SK-N-SH (cell line): ENCODE measurements at regions not wholly inside any gene's neighbourhood (a gene's known extent, or its start where the extent isn't known, plus 50 kb on each side); places are given as distances from the start of the nearest gene placed in this dataset.

ENCODE experiments used
- CTCF ChIA-PET: fragments of 300-600, 350-600 bp; formaldehyde crosslinking; extraction: SDS; loops from one replicate; lab custom pipeline; 2021; lab: Yijun Ruan, JAX
- POLR2A ChIA-PET: fragments of 350-600 bp; sonication (Branson Sonifier 250); formaldehyde crosslinking; extraction: SDS; loops from one replicate; lab custom pipeline; 2020; ENCODE audit warnings: antibody characterized with exemption, inconsistent platforms; lab: Yijun Ruan, JAX
- DNase-seq: peaks from one replicate; pipeline ENCODE4 v3.0.0; 2012
- H2AFZ ChIP-seq: fragments of 200-600 bp; sonication (generic); 2 replicates; pipeline ENCODE4 v1.8.1; 2016; ENCODE audit warnings: antibody characterized with exemption, mild to moderate bottlenecking, low read depth
- H3F3A ChIP-seq: fragments of 200-600 bp; sonication (generic); replicated peaks from 2 replicates; pipeline ENCODE3; 2016; ENCODE audit warnings: antibody characterized with exemption, mild to moderate bottlenecking; ENCODE audit not compliant: insufficient read depth
- H3K27ac ChIP-seq, 2 experiments: fragments of 200-500 bp in 1 of 2; fragments of 200-600 bp in 1 of 2; sonication (Bioruptor generic) in 1 of 2; sonication (generic), shearing (Covaris generic) in 1 of 2; 2 replicates each; pipeline versions ENCODE4 v1.5.1 to v1.6.1; 2014 to 2016; ENCODE audit warnings: low read depth in 2 of 2, inconsistent platforms in 1 of 2, low read length in 1 of 2, mild to moderate bottlenecking in 1 of 2, mixed read lengths in 1 of 2
- H3K27me3 ChIP-seq: fragments of 200-600 bp; sonication (generic), shearing (Covaris generic); 2 replicates; pipeline ENCODE4 v1.6.1; 2016; ENCODE audit warnings: mixed run types; ENCODE audit not compliant: insufficient read depth
- H3K36me3 ChIP-seq, 2 experiments: fragments of 200-500 bp in 1 of 2; fragments of 200-600 bp in 1 of 2; sonication (Bioruptor generic) in 1 of 2; sonication (generic) in 1 of 2; replicated peaks in 1 of 2; 2 replicates each; pipeline versions ENCODE3 to v1.5.1; 2014 to 2016; ENCODE audit warnings: low read length in 1 of 2, mild to moderate bottlenecking in 1 of 2; ENCODE audit not compliant: insufficient read depth in 2 of 2, control insufficient read depth in 1 of 2
- H3K4me1 ChIP-seq, 2 experiments: fragments of 200-500 bp in 1 of 2; fragments of 200-600 bp in 1 of 2; sonication (Bioruptor generic) in 1 of 2; sonication (generic), shearing (Covaris generic) in 1 of 2; 2 replicates each; pipeline versions ENCODE4 v1.5.1 to v1.6.1; 2014 to 2016; ENCODE audit warnings: low read depth in 1 of 2, low read length in 1 of 2, mixed run types in 1 of 2; ENCODE audit not compliant: insufficient read depth in 2 of 2, control insufficient read depth in 1 of 2
- H3K4me2 ChIP-seq: fragments of 200-600 bp; sonication (generic), shearing (Covaris generic); 2 replicates; pipeline ENCODE4 v1.6.1; 2017; ENCODE audit warnings: mixed run types
- H3K4me3 ChIP-seq, 2 experiments: fragments of 200-500 bp in 1 of 2; fragments of 200-600 bp in 1 of 2; sonication (Bioruptor generic) in 1 of 2; sonication (generic), shearing (Covaris generic) in 1 of 2; 2 replicates each; pipeline versions ENCODE4 v1.5.1 to v1.8.1; 2014 to 2016; ENCODE audit warnings: low read depth in 2 of 2, inconsistent platforms in 1 of 2, low read length in 1 of 2, mild to moderate bottlenecking in 1 of 2, mixed read lengths in 1 of 2, moderate library complexity in 1 of 2
- H3K79me2 ChIP-seq: fragments of 200-600 bp; sonication (generic); 2 replicates; pipeline ENCODE4 v1.8.1; 2017; ENCODE audit warnings: mild to moderate bottlenecking; ENCODE audit not compliant: insufficient read depth
- H3K9ac ChIP-seq: fragments of 200-600 bp; sonication (generic); 2 replicates; pipeline ENCODE4 v1.6.1; 2017; ENCODE audit warnings: mixed run types
- H3K9me2 ChIP-seq: fragments of 200-600 bp; sonication (generic); 2 replicates; pipeline ENCODE4 v1.6.1; 2017; ENCODE audit warnings: mixed run types
- H3K9me3 ChIP-seq: fragments of 200-600 bp; sonication (generic); 2 replicates; pipeline ENCODE4 v1.6.1; 2017; ENCODE audit warnings: mixed run types, mild to moderate bottlenecking, moderate library complexity
- H4K20me1 ChIP-seq: fragments of 200-600 bp; sonication (generic); 2 replicates; pipeline ENCODE4 v1.6.1; 2017; ENCODE audit warnings: mild to moderate bottlenecking, mixed run types; ENCODE audit not compliant: insufficient read depth
- IRF3 ChIP-seq: fragments of 150-350 bp; IDR thresholded peaks from 2 replicates; pipeline ENCODE4 v1.6.1; 2016; ENCODE audit warnings: mild to moderate bottlenecking, low read depth, low read length
- JUND ChIP-seq: IDR thresholded peaks from 2 replicates; pipeline ENCODE4 v1.4.0; 2012
- NFIC ChIP-seq: IDR thresholded peaks from 2 replicates; pipeline ENCODE4 v1.4.0; 2012; ENCODE audit warnings: borderline replicate concordance
- NRF1 ChIP-seq: IDR thresholded peaks from 2 replicates; pipeline ENCODE4 v1.6.1; 2012; ENCODE audit warnings: low read depth, mild to moderate bottlenecking, low read length
- PBX3 ChIP-seq: IDR thresholded peaks from 2 replicates; pipeline ENCODE4; 2012
- RAD21 ChIP-seq: IDR thresholded peaks from 2 replicates; pipeline ENCODE4 v1.6.1; 2012; ENCODE audit warnings: mild to moderate bottlenecking, low read length
- RFX5 ChIP-seq: IDR thresholded peaks from 2 replicates; pipeline ENCODE4 v1.6.1; 2012; ENCODE audit warnings: mild to moderate bottlenecking, improper control_type of control experiment, low read length
- RXRA ChIP-seq: IDR thresholded peaks from 2 replicates; pipeline ENCODE4 v1.4.0; 2012; ENCODE audit warnings: low read depth, mild to moderate bottlenecking, borderline replicate concordance
- TCF12 ChIP-seq: IDR thresholded peaks from 2 replicates; pipeline ENCODE4 v1.4.0; 2012
- WGBS: methylation state at CpG from one replicate; pipeline ENCODE4 v1.1.6; 2017; ENCODE audit warnings: low lambda C conversion rate; 5-methylcytosine and 5-hydroxymethylcytosine counted together
- TF ChIP-seq, protein P1 (sequence below): IDR thresholded peaks from 2 replicates; pipeline ENCODE4 v1.6.1; 2012; ENCODE audit warnings: mild to moderate bottlenecking, low read depth, low read length, moderate library complexity
- TF ChIP-seq, protein P2 (sequence below): fragments of 150-350 bp; IDR thresholded peaks from 2 replicates; pipeline ENCODE4 v1.6.1; 2017; ENCODE audit warnings: antibody characterized with exemption, low read length, low read depth, borderline replicate concordance
- TF ChIP-seq, protein P3 (sequence below): IDR thresholded peaks from 2 replicates; pipeline ENCODE4 v1.4.0; 2012; ENCODE audit warnings: low read depth

- H3F3A ChIP-seq: no peaks in the 10 kb centered on the region
- TF ChIP-seq NFIC (no peak), NRF1 (no peak), RXRA (no peak), PBX3 (no peak), TCF12 (no peak), RFX5 (no peak), RAD21 (no peak), IRF3 (no peak), JUND (no peak)
- TF ChIP-seq, protein P1, sequence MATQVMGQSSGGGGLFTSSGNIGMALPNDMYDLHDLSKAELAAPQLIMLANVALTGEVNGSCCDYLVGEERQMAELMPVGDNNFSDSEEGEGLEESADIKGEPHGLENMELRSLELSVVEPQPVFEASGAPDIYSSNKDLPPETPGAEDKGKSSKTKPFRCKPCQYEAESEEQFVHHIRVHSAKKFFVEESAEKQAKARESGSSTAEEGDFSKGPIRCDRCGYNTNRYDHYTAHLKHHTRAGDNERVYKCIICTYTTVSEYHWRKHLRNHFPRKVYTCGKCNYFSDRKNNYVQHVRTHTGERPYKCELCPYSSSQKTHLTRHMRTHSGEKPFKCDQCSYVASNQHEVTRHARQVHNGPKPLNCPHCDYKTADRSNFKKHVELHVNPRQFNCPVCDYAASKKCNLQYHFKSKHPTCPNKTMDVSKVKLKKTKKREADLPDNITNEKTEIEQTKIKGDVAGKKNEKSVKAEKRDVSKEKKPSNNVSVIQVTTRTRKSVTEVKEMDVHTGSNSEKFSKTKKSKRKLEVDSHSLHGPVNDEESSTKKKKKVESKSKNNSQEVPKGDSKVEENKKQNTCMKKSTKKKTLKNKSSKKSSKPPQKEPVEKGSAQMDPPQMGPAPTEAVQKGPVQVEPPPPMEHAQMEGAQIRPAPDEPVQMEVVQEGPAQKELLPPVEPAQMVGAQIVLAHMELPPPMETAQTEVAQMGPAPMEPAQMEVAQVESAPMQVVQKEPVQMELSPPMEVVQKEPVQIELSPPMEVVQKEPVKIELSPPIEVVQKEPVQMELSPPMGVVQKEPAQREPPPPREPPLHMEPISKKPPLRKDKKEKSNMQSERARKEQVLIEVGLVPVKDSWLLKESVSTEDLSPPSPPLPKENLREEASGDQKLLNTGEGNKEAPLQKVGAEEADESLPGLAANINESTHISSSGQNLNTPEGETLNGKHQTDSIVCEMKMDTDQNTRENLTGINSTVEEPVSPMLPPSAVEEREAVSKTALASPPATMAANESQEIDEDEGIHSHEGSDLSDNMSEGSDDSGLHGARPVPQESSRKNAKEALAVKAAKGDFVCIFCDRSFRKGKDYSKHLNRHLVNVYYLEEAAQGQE: no peak
- TF ChIP-seq, protein P2, sequence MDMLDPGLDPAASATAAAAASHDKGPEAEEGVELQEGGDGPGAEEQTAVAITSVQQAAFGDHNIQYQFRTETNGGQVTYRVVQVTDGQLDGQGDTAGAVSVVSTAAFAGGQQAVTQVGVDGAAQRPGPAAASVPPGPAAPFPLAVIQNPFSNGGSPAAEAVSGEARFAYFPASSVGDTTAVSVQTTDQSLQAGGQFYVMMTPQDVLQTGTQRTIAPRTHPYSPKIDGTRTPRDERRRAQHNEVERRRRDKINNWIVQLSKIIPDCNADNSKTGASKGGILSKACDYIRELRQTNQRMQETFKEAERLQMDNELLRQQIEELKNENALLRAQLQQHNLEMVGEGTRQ: no peak
- TF ChIP-seq, protein P3, sequence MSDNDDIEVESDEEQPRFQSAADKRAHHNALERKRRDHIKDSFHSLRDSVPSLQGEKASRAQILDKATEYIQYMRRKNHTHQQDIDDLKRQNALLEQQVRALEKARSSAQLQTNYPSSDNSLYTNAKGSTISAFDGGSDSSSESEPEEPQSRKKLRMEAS: no peak
- H3K79me2 ChIP-seq: no peaks in the 10 kb centered on the region
- no peak overlapping the region for H3K4me2 ChIP-seq
- WGBS: 60% methylated on average over 6 of the region's 6 CpGs
- H3K9ac ChIP-seq: no peak overlapping the region
- no peaks in the 10 kb centered on the region for H3K9me2 ChIP-seq
- no peaks in the 10 kb centered on the region for H3K36me3 ChIP-seq
- DNase-seq: no peak
- no peak overlapping the region for H2AFZ ChIP-seq
- H3K4me1 ChIP-seq: no peaks in the 10 kb centered on the region
- H3K4me3 ChIP-seq: no peak overlapping the region
- ChIA-PET POLR2A (no interaction called here), CTCF (no interaction called here)
- H4K20me1 ChIP-seq: no peaks in the 10 kb centered on the region
- H3K27me3 ChIP-seq: no peaks in the 10 kb centered on the region
- no peaks in the 10 kb centered on the region for H3K9me3 ChIP-seq
- H3K27ac ChIP-seq: no peak overlapping the region
Observed at GRCh38 chr9:81305561-81306182, 383.7 kb downstream of the TLE1 start.
